K562 (cell line): ENCODE measurements at regions not wholly inside any gene's neighbourhood (a gene's known extent, or its start where the extent isn't known, plus 50 kb on each side); places are given as distances from the start of the nearest gene placed in this dataset.

Experiments used
- ATAC-seq: fragments of 200-7000 bp; cut with Tn5 transposase; 3 replicates; pipeline ENCODE4 v1.9.1; 2020; ENCODE audit warnings: moderate library complexity
- BruUV-seq: library from RNA; stranded (reverse); fragments of 400-500 nt; replicated peaks from 2 replicates; lab custom pipeline; 2021; lab: Mats Ljungman, UMichigan
- CTCF ChIA-PET: fragments of 300-600 bp; formaldehyde crosslinking; extraction: SDS; loops from one replicate; lab custom pipeline; 2021; ENCODE audit warnings: low intra/inter-chr PET ratio; lab: Yijun Ruan, JAX
- POLR2A ChIA-PET: fragments of 300-600, 350-650 bp; sonication (Branson Sonifier 250); formaldehyde crosslinking; extraction: SDS; loops from one replicate; lab custom pipeline; 2021; ENCODE audit warnings: antibody characterized with exemption, inconsistent platforms; lab: Yijun Ruan, JAX
- DNase-seq, 4 experiments: peaks; one replicate each; pipeline versions ENCODE4 v3.0.0 to v3.0.0-alpha.2; 2011 to 2018; ENCODE audit warnings: low spot score in 3 of 4, mixed read lengths in 3 of 4; ENCODE audit errors: extremely low read depth in 1 of 4
- FAIRE-seq: peaks from 2 replicates; lab custom pipeline; 2011; peaks lifted over from hg19 to GRCh38; lab: Jason Lieb, UNC
- H2AFZ ChIP-seq: 2 replicates; pipeline ENCODE4 v1.6.0; 2011; ENCODE audit warnings: low read depth, low read length, control low read depth, inconsistent platforms
- H3K27ac ChIP-seq: fragments of 200-600 bp; 3 replicates; pipeline ENCODE4 v1.8.0; 2011; ENCODE audit warnings: low read depth, mild to moderate bottlenecking, control low read depth, inconsistent platforms, low read length, moderate library complexity, mixed read lengths; ENCODE audit errors: extremely low read depth
- H3K27me3 ChIP-seq, 2 experiments: fragments of 300-600 bp in 1 of 2; 2 replicates in 1 of 2; 3 replicates in 1 of 2; pipeline versions ENCODE4 v1.6.0 to v1.8.0; 2011; ENCODE audit warnings: inconsistent platforms in 2 of 2, low read length in 2 of 2, mild to moderate bottlenecking in 1 of 2, mixed read lengths in 1 of 2, moderate library complexity in 1 of 2; ENCODE audit not compliant: control insufficient read depth in 2 of 2, insufficient read depth in 2 of 2
- H3K36me3 ChIP-seq: fragments of 300-600 bp; 3 replicates; pipeline ENCODE4 v1.8.0; 2011; ENCODE audit warnings: mild to moderate bottlenecking, low read length, inconsistent platforms; ENCODE audit not compliant: control insufficient read depth, insufficient read depth
- H3K4me1 ChIP-seq, 2 experiments: fragments of 200-600 bp in 1 of 2; replicated peaks in 1 of 2; 2 replicates in 1 of 2; 3 replicates in 1 of 2; pipeline versions ENCODE4 v1.5.1 to v1.8.0; 2011; ENCODE audit warnings: inconsistent platforms in 2 of 2, low read length in 2 of 2, mild to moderate bottlenecking in 1 of 2, mixed read lengths in 1 of 2, moderate library complexity in 1 of 2; ENCODE audit not compliant: control insufficient read depth in 2 of 2, insufficient read depth in 2 of 2
- H3K4me2 ChIP-seq: 2 replicates; pipeline ENCODE4 v1.6.1; 2011; ENCODE audit warnings: low read length, control low read depth, inconsistent platforms, mixed read lengths; ENCODE audit not compliant: insufficient read depth
- H3K4me3 ChIP-seq: fragments of 200-600 bp; sonication (generic), shearing (Covaris generic); 2 replicates; pipeline ENCODE4 v1.5.1; 2016; ENCODE audit warnings: control low read depth, inconsistent platforms
- H3K79me2 ChIP-seq: fragments of 200-600 bp; 3 replicates; pipeline ENCODE4 v1.8.0; 2011; ENCODE audit warnings: low read length, inconsistent platforms; ENCODE audit not compliant: control insufficient read depth, insufficient read depth
- H3K9ac ChIP-seq, 2 experiments: 2 replicates each; pipeline versions ENCODE4 v1.6.0 to v1.6.1; 2011; ENCODE audit warnings: low read depth in 2 of 2, low read length in 2 of 2, control low read depth in 1 of 2, inconsistent platforms in 1 of 2, mild to moderate bottlenecking in 1 of 2, mixed read lengths in 1 of 2; ENCODE audit not compliant: insufficient read depth in 1 of 2
- H3K9me1 ChIP-seq: one replicate; pipeline ENCODE4 v1.6.0; 2011; ENCODE audit warnings: inconsistent platforms, mild to moderate bottlenecking, low read length, moderate library complexity; ENCODE audit not compliant: control insufficient read depth, insufficient read depth
- H3K9me3 ChIP-seq: replicated peaks from 2 replicates; pipeline ENCODE4 v1.5.1; 2011; ENCODE audit warnings: low read depth, low read length, inconsistent platforms; ENCODE audit not compliant: control insufficient read depth, insufficient read depth
- H4K20me1 ChIP-seq: replicated peaks from 2 replicates; pipeline ENCODE4 v1.6.1; 2011; ENCODE audit warnings: low read length, inconsistent platforms, mixed read lengths; ENCODE audit not compliant: control insufficient read depth, insufficient read depth
- COPS2 ChIP-seq: fragments of 450-650 bp; conservative IDR thresholded peaks from 2 replicates; pipeline ENCODE4 v1.6.1; 2016; ENCODE audit warnings: mild to moderate bottlenecking, moderate library complexity
- HNRNPLL ChIP-seq: fragments of 200-400 bp; formaldehyde crosslinking; IDR thresholded peaks from 2 replicates; pipeline ENCODE4 v1.6.1; 2017; ENCODE audit warnings: low read length, low read depth, mild to moderate bottlenecking; ENCODE audit not compliant: poor library complexity, severe bottlenecking
- KLF6 ChIP-seq: fragments of 250-450 bp; sonication (Bioruptor Pico); IDR thresholded peaks from 2 replicates; pipeline ENCODE4 v1.4.0; 2020; ENCODE audit warnings: mild to moderate bottlenecking, moderate library complexity, borderline replicate concordance
- MCM3 ChIP-seq: fragments of 450-650 bp; IDR thresholded peaks from 2 replicates; pipeline ENCODE4 v1.6.1; 2016
- RFX1 ChIP-seq: fragments of 450-650 bp; IDR thresholded peaks from 2 replicates; pipeline ENCODE4 v1.6.1; 2016; ENCODE audit warnings: mild to moderate bottlenecking, moderate library complexity
- SMC3 ChIP-seq: conservative IDR thresholded peaks from 2 replicates; pipeline ENCODE4 v1.6.1; 2011; ENCODE audit warnings: low read depth, low read length, improper control_type of control experiment; ENCODE audit not compliant: insufficient read depth
- WHSC1 ChIP-seq: IDR thresholded peaks from one replicate; pipeline ENCODE4 v1.6.1; 2012; ENCODE audit warnings: low read length, control low read depth, inconsistent platforms
- ZNF384 ChIP-seq: IDR thresholded peaks from 2 replicates; pipeline ENCODE4 v1.6.1; 2012; ENCODE audit warnings: low read depth, low read length, improper control_type of control experiment
- ZNF583 ChIP-seq: fragments of 250-450 bp; sonication (Bioruptor Pico); IDR thresholded peaks from 2 replicates; pipeline ENCODE4 v1.4.0; 2020
- ZNF785 ChIP-seq: fragments of 250-450 bp; sonication (Bioruptor Pico); IDR thresholded peaks from 2 replicates; pipeline ENCODE4 v1.4.0; 2020; ENCODE audit warnings: mild to moderate bottlenecking
- ZSCAN29 ChIP-seq: fragments of 450-650 bp; IDR thresholded peaks from 2 replicates; pipeline ENCODE4 v1.6.1; 2017
- WGBS: fragments of 100-300 bp; shearing (Covaris generic); methylation state at CpG from one replicate; pipeline ENCODE4 v1.1.6; 2016; ENCODE audit warnings: low coverage, mixed read lengths; ENCODE audit not compliant: insufficient coverage; ENCODE audit errors: missing lambda C conversion rate; 5-methylcytosine and 5-hydroxymethylcytosine counted together
- in situ Hi-C: fragments of 300-500 bp; cut with MboI; formaldehyde crosslinking; loops from 4 replicates; pipeline ENCODE4 v1.15.0; 2018; ENCODE audit warnings: inconsistent platforms, mixed read lengths
- intact Hi-C: fragments of 100-400 bp; cut with micrococcal nuclease; formaldehyde crosslinking; loops from 2 replicates; pipeline ENCODE4 v1.14.2; 2022
- TF ChIP-seq, protein P1 (sequence below), 2 experiments: fragments of 450-650 bp; conservative IDR thresholded peaks; 2 replicates each; pipeline ENCODE4 v1.6.1; 2017; ENCODE audit warnings: mild to moderate bottlenecking in 2 of 2, moderate library complexity in 2 of 2
- TF ChIP-seq, protein P2 (sequence below): fragments of 450-650 bp; IDR thresholded peaks from 2 replicates; pipeline ENCODE4 v1.6.1; 2017; ENCODE audit warnings: mild to moderate bottlenecking, moderate library complexity
- TF ChIP-seq, protein P3 (sequence below): sonication (generic); formaldehyde crosslinking; IDR thresholded peaks from 2 replicates; pipeline ENCODE4 v1.8.0; 2022; ENCODE audit warnings: missing genetic modification reagents, mild to moderate bottlenecking, moderate library complexity, borderline replicate concordance
- TF ChIP-seq, protein P4 (sequence below): fragments of 450-650 bp; formaldehyde crosslinking; IDR thresholded peaks from 2 replicates; pipeline ENCODE4 v1.4.0; 2020; ENCODE audit warnings: mild to moderate bottlenecking, moderate library complexity

- no peak for TF ChIP-seq HNRNPLL
- no peak for TF ChIP-seq KLF6 (CRISPR knock-in tag)
- TF ChIP-seq, protein P1, sequence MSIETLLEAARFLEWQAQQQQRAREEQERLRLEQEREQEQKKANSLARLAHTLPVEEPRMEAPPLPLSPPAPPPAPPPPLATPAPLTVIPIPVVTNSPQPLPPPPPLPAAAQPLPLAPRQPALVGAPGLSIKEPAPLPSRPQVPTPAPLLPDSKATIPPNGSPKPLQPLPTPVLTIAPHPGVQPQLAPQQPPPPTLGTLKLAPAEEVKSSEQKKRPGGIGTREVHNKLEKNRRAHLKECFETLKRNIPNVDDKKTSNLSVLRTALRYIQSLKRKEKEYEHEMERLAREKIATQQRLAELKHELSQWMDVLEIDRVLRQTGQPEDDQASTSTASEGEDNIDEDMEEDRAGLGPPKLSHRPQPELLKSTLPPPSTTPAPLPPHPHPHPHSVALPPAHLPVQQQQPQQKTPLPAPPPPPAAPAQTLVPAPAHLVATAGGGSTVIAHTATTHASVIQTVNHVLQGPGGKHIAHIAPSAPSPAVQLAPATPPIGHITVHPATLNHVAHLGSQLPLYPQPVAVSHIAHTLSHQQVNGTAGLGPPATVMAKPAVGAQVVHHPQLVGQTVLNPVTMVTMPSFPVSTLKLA (conservative IDR thresholded peaks at IDR 0.05): no peak
- no peak for TF ChIP-seq ZSCAN29
Observed at GRCh38 chr10:9069136-9069535, 1014.6 kb downstream of the GATA3 start (continued).

- FAIRE-seq (no peak), ATAC-seq (no peak), DNase-seq (no peak)
- Histone ChIP-seq H3K27ac (no peak overlapping the region), H3K4me3 (no peak overlapping the region), H3K9ac (no peak overlapping the region), H3K79me2 (no peaks in the 10 kb centered on the region), H3K4me2 (no peak overlapping the region), H2AFZ (no peak overlapping the region), H4K20me1 (no peaks in the 10 kb centered on the region), H3K27me3 (no peaks in the 10 kb centered on the region), H3K9me1 (no peaks in the 10 kb centered on the region), H3K9me3 (no peaks in the 10 kb centered on the region), H3K4me1 (no peaks in the 10 kb centered on the region), H3K36me3 (no peaks in the 10 kb centered on the region)
- intact Hi-C loops: no loop called here
- 0% methylated on average over 1 of the region's 1 CpG for WGBS
- in situ Hi-C loops: no loop called here
- ChIA-PET CTCF (no interaction called here), POLR2A (no interaction called here)
- no TSS peak for BruUV-seq
- TF ChIP-seq SMC3 (no peak), ZNF583 (CRISPR knock-in tag) (no peak), RFX1 (no peak), ZNF384 (no peak), COPS2 (no peak), WHSC1 (no peak), ZNF785 (CRISPR knock-in tag) (no peak), MCM3 (no peak)
- TF ChIP-seq, protein P2, sequence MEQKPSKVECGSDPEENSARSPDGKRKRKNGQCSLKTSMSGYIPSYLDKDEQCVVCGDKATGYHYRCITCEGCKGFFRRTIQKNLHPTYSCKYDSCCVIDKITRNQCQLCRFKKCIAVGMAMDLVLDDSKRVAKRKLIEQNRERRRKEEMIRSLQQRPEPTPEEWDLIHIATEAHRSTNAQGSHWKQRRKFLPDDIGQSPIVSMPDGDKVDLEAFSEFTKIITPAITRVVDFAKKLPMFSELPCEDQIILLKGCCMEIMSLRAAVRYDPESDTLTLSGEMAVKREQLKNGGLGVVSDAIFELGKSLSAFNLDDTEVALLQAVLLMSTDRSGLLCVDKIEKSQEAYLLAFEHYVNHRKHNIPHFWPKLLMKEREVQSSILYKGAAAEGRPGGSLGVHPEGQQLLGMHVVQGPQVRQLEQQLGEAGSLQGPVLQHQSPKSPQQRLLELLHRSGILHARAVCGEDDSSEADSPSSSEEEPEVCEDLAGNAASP: no peak
- TF ChIP-seq, protein P3, sequence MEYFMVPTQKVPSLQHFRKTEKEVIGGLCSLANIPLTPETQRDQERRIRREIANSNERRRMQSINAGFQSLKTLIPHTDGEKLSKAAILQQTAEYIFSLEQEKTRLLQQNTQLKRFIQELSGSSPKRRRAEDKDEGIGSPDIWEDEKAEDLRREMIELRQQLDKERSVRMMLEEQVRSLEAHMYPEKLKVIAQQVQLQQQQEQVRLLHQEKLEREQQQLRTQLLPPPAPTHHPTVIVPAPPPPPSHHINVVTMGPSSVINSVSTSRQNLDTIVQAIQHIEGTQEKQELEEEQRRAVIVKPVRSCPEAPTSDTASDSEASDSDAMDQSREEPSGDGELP (CRISPR knock-in tag): no peak
- TF ChIP-seq, protein P4, sequence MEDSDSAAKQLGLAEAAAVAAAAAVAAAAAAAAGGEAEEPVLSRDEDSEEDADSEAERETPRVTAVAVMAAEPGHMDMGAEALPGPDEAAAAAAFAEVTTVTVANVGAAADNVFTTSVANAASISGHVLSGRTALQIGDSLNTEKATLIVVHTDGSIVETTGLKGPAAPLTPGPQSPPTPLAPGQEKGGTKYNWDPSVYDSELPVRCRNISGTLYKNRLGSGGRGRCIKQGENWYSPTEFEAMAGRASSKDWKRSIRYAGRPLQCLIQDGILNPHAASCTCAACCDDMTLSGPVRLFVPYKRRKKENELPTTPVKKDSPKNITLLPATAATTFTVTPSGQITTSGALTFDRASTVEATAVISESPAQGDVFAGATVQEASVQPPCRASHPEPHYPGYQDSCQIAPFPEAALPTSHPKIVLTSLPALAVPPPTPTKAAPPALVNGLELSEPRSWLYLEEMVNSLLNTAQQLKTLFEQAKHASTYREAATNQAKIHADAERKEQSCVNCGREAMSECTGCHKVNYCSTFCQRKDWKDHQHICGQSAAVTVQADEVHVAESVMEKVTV (CRISPR knock-in tag): no peak
Observed at GRCh38 chr10:9075420-9075819, 1020.9 kb downstream of the GATA3 start.
